GM12875 (cell line): ENCODE measurements at regions not wholly inside any gene's neighbourhood (a gene's known extent, or its start where the extent isn't known, plus 50 kb on each side); places are given as distances from the start of the nearest gene placed in this dataset.

Source experiments
- H3K4me3 ChIP-seq: one replicate; pipeline ENCODE4 v1.5.1; 2011; ENCODE audit warnings: low read depth, low read length, control low read depth
- CTCF ChIP-seq: IDR thresholded peaks from 2 replicates; pipeline ENCODE4 v1.5.1; 2011; ENCODE audit warnings: low read depth, mild to moderate bottlenecking, control low read depth, inconsistent platforms, low read length, moderate library complexity, borderline replicate concordance; ENCODE audit not compliant: insufficient read depth

- TF ChIP-seq CTCF = no peak
- no peak overlapping the region for H3K4me3 ChIP-seq
Measured at GRCh38 chr9:12224449-12224848, 468.7 kb upstream of the TYRP1 start.

- H3K4me3 ChIP-seq = no peak overlapping the region
- no peak for TF ChIP-seq CTCF
Measured at GRCh38 chr9:12230708-12231107, 462.5 kb upstream of the TYRP1 start.

GRCh38 chr9:12231832-12232231 is 461.4 kb upstream of the TYRP1 start:
- H3K4me3 ChIP-seq = no peak overlapping the region
- TF ChIP-seq CTCF = no peak

GRCh38 chr9:12232836-12233235 is 460.3 kb upstream of the TYRP1 start:
- TF ChIP-seq CTCF = no peak
- no peak overlapping the region for H3K4me3 ChIP-seq

GRCh38 chr9:12253941-12254340 is 439.2 kb upstream of the TYRP1 start:
- H3K4me3 ChIP-seq = no peak overlapping the region
- no peak for TF ChIP-seq CTCF

GRCh38 chr9:12266758-12267157 is 426.4 kb upstream of the TYRP1 start:
- no peak overlapping the region for H3K4me3 ChIP-seq
- TF ChIP-seq CTCF = no peak

- no peak overlapping the region for H3K4me3 ChIP-seq
- no peak for TF ChIP-seq CTCF
Measured at GRCh38 chr9:12271421-12271891, 421.7 kb upstream of the TYRP1 start.
